ENCODE measurements at regions not wholly inside any gene's neighbourhood (a gene's known extent, or its start where the extent isn't known, plus 50 kb on each side); places are given as distances from the start of the nearest gene placed in this dataset.
"Not testable (repeated sequence)": the region's sequence is repeated elsewhere in the genome, so short reads cannot be mapped to it uniquely, and the experiment has no call there.

- DNase-seq, result no peak
These were observed 456.9 kb downstream of the CCER1 start for GRCh38 chr12:90497923-90498545.

- no peak for DNase-seq
These were observed 464.6 kb downstream of the CCER1 start for GRCh38 chr12:90490355-90490754.

- DNase-seq, result no peak
These were observed 465.8 kb downstream of the CCER1 start for GRCh38 chr12:90489141-90489540.

GRCh38 chr12:90485560-90485959 lies 469.4 kb downstream of the CCER1 start:
- DNase-seq, result no peak

- no peak for DNase-seq
These were observed 470.9 kb downstream of the CCER1 start for GRCh38 chr12:90484094-90484493.

- no peak for DNase-seq
These were observed 473.2 kb downstream of the CCER1 start for GRCh38 chr12:90481748-90482147.

- DNase-seq, result no peak
These were observed 475.7 kb downstream of the CCER1 start for GRCh38 chr12:90479237-90479636.

GRCh38 chr12:90473831-90474230 lies 481.1 kb downstream of the CCER1 start:
- DNase-seq, result no peak

- no peak for DNase-seq
These were observed 494.3 kb downstream of the CCER1 start for GRCh38 chr12:90460681-90461080.

GRCh38 chr12:90456248-90456647 lies 498.7 kb downstream of the CCER1 start:
- DNase-seq, result no peak

GRCh38 chr12:90455756-90456155 lies 499.2 kb downstream of the CCER1 start:
- DNase-seq, result no peak

- no peak for DNase-seq
These were observed 505.4 kb downstream of the CCER1 start for GRCh38 chr12:90449611-90450010.

- not testable (repeated sequence) for DNase-seq
These were observed 511.5 kb downstream of the CCER1 start for GRCh38 chr12:90443466-90443865.

- no peak for DNase-seq
These were observed 513.5 kb downstream of the CCER1 start for GRCh38 chr12:90441431-90441830.

GRCh38 chr12:90428881-90429280 lies 526.1 kb downstream of the CCER1 start:
- DNase-seq, result no peak

GRCh38 chr12:90428465-90428864 lies 526.5 kb downstream of the CCER1 start:
- DNase-seq, result no peak

GRCh38 chr12:90423965-90424364 lies 531.0 kb downstream of the CCER1 start:
- DNase-seq, result no peak

GRCh38 chr12:90410962-90411361 lies 544.0 kb downstream of the CCER1 start:
- no peak for DNase-seq

GRCh38 chr12:90407841-90408240 lies 547.1 kb downstream of the CCER1 start:
- no peak for DNase-seq

GRCh38 chr12:90404071-90404470 lies 550.9 kb downstream of the CCER1 start:
- DNase-seq, result no peak

- no peak for DNase-seq
These were observed 553.8 kb downstream of the CCER1 start for GRCh38 chr12:90401185-90401584.

GRCh38 chr12:90399357-90399756 lies 555.6 kb downstream of the CCER1 start:
- DNase-seq, result no peak

- no peak for DNase-seq
These were observed 556.6 kb downstream of the CCER1 start for GRCh38 chr12:90398285-90398836.

- no peak for DNase-seq
These were observed 558.4 kb downstream of the CCER1 start for GRCh38 chr12:90396556-90396955.

- DNase-seq, result no peak
These were observed 561.3 kb downstream of the CCER1 start for GRCh38 chr12:90393652-90394051.
